Parathyroid adenoma (tissue), 2 donors: ENCODE measurements at regions not wholly inside any gene's neighbourhood (a gene's known extent, or its start where the extent isn't known, plus 50 kb on each side); places are given as distances from the start of the nearest gene placed in this dataset.

Experiments
- H2AFZ ChIP-seq: fragments of 300-600 bp; sonication (generic); one replicate; pipeline ENCODE4 v1.7.0; 2017; ENCODE audit warnings: antibody characterized with exemption, mild to moderate bottlenecking
- H3K27ac ChIP-seq: fragments of 300-600 bp; sonication (generic); one replicate; pipeline ENCODE4 v1.7.0; 2017
- H3K27me3 ChIP-seq: fragments of 300-600 bp; sonication (generic); one replicate; pipeline ENCODE4 v1.7.0; 2017; ENCODE audit warnings: low read length; ENCODE audit not compliant: control insufficient read depth, insufficient read depth
- H3K36me3 ChIP-seq: fragments of 300-600 bp; sonication (generic); one replicate; pipeline ENCODE4 v1.7.0; 2017; ENCODE audit warnings: low read length; ENCODE audit not compliant: control insufficient read depth, insufficient read depth
- H3K4me1 ChIP-seq: fragments of 300-600 bp; sonication (generic); one replicate; pipeline ENCODE4 v1.7.0; 2017; ENCODE audit warnings: control low read depth
- H3K4me2 ChIP-seq: fragments of 300-600 bp; sonication (generic); one replicate; pipeline ENCODE4 v1.7.0; 2017; ENCODE audit warnings: low read length
- H3K4me3 ChIP-seq: fragments of 300-600 bp; sonication (generic); one replicate; pipeline ENCODE4 v1.7.0; 2017; ENCODE audit warnings: low read depth, low read length
- H3K79me2 ChIP-seq: fragments of 300-600 bp; sonication (generic); one replicate; pipeline ENCODE4 v1.7.0; 2017; ENCODE audit warnings: control low read depth
- H3K9ac ChIP-seq: fragments of 300-600 bp; sonication (generic); one replicate; pipeline ENCODE4 v1.7.0; 2017; ENCODE audit warnings: mild to moderate bottlenecking
- H3K9me3 ChIP-seq: fragments of 300-600 bp; sonication (generic); one replicate; pipeline ENCODE4 v1.7.0; 2017; ENCODE audit warnings: low read length; ENCODE audit not compliant: control insufficient read depth
- CTCF ChIP-seq: fragments of 300-600 bp; sonication (generic); IDR thresholded peaks from one replicate; pipeline ENCODE4 v1.7.0; 2017; ENCODE audit warnings: antibody characterized with exemption, mild to moderate bottlenecking
- donor health status: primary hyperparathyroidism.

- Histone ChIP-seq H3K27ac (no peak overlapping the region), H3K36me3 (no peaks in the 10 kb centered on the region), H3K4me2 (no peak overlapping the region), H3K4me3 (no peak overlapping the region), H3K27me3 (no peaks in the 10 kb centered on the region), H3K4me1 (no peaks in the 10 kb centered on the region), H3K9me3 (no peaks in the 10 kb centered on the region), H3K79me2 (no peaks in the 10 kb centered on the region), H2AFZ (no peak overlapping the region), H3K9ac (no peak overlapping the region)
- no peak for TF ChIP-seq CTCF
Measured at GRCh38 chr14:55950135-55950534, 168.1 kb upstream of the PELI2 start.

- H3K27me3 ChIP-seq = no peaks in the 10 kb centered on the region
- H3K9ac ChIP-seq = no peak overlapping the region
- H2AFZ ChIP-seq = no peak overlapping the region
- H3K79me2 ChIP-seq = no peaks in the 10 kb centered on the region
- H3K4me1 ChIP-seq = no peaks in the 10 kb centered on the region
- H3K4me3 ChIP-seq = no peak overlapping the region
- no peak overlapping the region for H3K4me2 ChIP-seq
- no peak for TF ChIP-seq CTCF
- H3K36me3 ChIP-seq = no peaks in the 10 kb centered on the region
- no peaks in the 10 kb centered on the region for H3K9me3 ChIP-seq
- no peak overlapping the region for H3K27ac ChIP-seq
Measured at GRCh38 chr14:55951341-55952206, 166.6 kb upstream of the PELI2 start.

GRCh38 chr14:55954108-55954507, 164.1 kb upstream of the PELI2 start:
- no peak overlapping the region for H3K27ac ChIP-seq
- no peak for TF ChIP-seq CTCF

GRCh38 chr14:55955175-55955574, 163.0 kb upstream of the PELI2 start:
- no peaks in the 10 kb centered on the region for H3K9me3 ChIP-seq

More at GRCh38 chr14:55954108-55954507, 164.1 kb upstream of the PELI2 start:
- H3K4me3 ChIP-seq = no peak overlapping the region
- no peak overlapping the region for H3K4me2 ChIP-seq
- no peaks in the 10 kb centered on the region for H3K9me3 ChIP-seq
- H2AFZ ChIP-seq = no peak overlapping the region
- no peaks in the 10 kb centered on the region for H3K4me1 ChIP-seq
- H3K27me3 ChIP-seq = no peaks in the 10 kb centered on the region
- no peak overlapping the region for H3K9ac ChIP-seq
- no peaks in the 10 kb centered on the region for H3K79me2 ChIP-seq
- H3K36me3 ChIP-seq = no peaks in the 10 kb centered on the region

More at GRCh38 chr14:55955175-55955574, 163.0 kb upstream of the PELI2 start:
- no peak overlapping the region for H2AFZ ChIP-seq
- H3K27me3 ChIP-seq = no peaks in the 10 kb centered on the region
- H3K27ac ChIP-seq = no peak overlapping the region
- no peaks in the 10 kb centered on the region for H3K4me1 ChIP-seq
- H3K79me2 ChIP-seq = no peaks in the 10 kb centered on the region
- no peaks in the 10 kb centered on the region for H3K36me3 ChIP-seq
- H3K4me2 ChIP-seq = no peak overlapping the region
- no peak overlapping the region for H3K9ac ChIP-seq
- H3K4me3 ChIP-seq = no peak overlapping the region
- no peak for TF ChIP-seq CTCF
